ENCODE measurements at regions not wholly inside any gene's neighbourhood (a gene's known extent, or its start where the extent isn't known, plus 50 kb on each side); places are given as distances from the start of the nearest gene placed in this dataset.

GRCh38 chr5:23631302-23632045 lies 124.1 kb downstream of the PRDM9 start:
- Histone ChIP-seq H3K27ac (ENCODE audit: low read depth, low read length) (no peak overlapping the region), H3K9me3 (ENCODE audit: control insufficient read depth, insufficient read depth, low read length) (no peaks in the 10 kb centered on the region), H3K4me3 (ENCODE audit: low read length) (no peak overlapping the region), H3K4me1 (ENCODE audit: control insufficient read depth, low read length) (no peaks in the 10 kb centered on the region), H3K36me3 (ENCODE audit: control insufficient read depth, low read length) (no peaks in the 10 kb centered on the region), H3K79me2 (ENCODE audit: control insufficient read depth, low read length) (no peaks in the 10 kb centered on the region), H3F3A (ENCODE audit: control insufficient read depth, insufficient read depth) (no peaks in the 10 kb centered on the region), H3K4me2 (ENCODE audit: low read length) (no peak overlapping the region), H3K9me2 (replicated peaks; ENCODE audit: control insufficient read depth, low read length) (no peaks in the 10 kb centered on the region), H4K20me1 (ENCODE audit: control insufficient read depth, insufficient read depth, low read depth, low read length) (no peaks in the 10 kb centered on the region), H3K27me3 (ENCODE audit: control insufficient read depth, low read length) (no peaks in the 10 kb centered on the region)
- TF ChIP-seq EZH2phosphoT487 (IDR thresholded peaks at IDR 0.05; ENCODE audit: borderline replicate concordance, low read length) (no peak), CTCF (IDR thresholded peaks at IDR 0.05; ENCODE audit: low read depth, low read length, poor library complexity, severe bottlenecking) (no peak)

- Histone ChIP-seq H3K4me3 (ENCODE audit: low read length) (no peak overlapping the region), H3K9me3 (ENCODE audit: control insufficient read depth, insufficient read depth, low read length) (no peaks in the 10 kb centered on the region), H3K9me2 (replicated peaks; ENCODE audit: control insufficient read depth, low read length) (no peaks in the 10 kb centered on the region), H3F3A (ENCODE audit: control insufficient read depth, insufficient read depth) (no peaks in the 10 kb centered on the region), H3K36me3 (ENCODE audit: control insufficient read depth, low read length) (no peaks in the 10 kb centered on the region), H4K20me1 (ENCODE audit: control insufficient read depth, insufficient read depth, low read depth, low read length) (no peaks in the 10 kb centered on the region), H3K27me3 (ENCODE audit: control insufficient read depth, low read length) (no peaks in the 10 kb centered on the region), H3K79me2 (ENCODE audit: control insufficient read depth, low read length) (no peaks in the 10 kb centered on the region), H3K4me1 (ENCODE audit: control insufficient read depth, low read length) (no peaks in the 10 kb centered on the region), H3K4me2 (ENCODE audit: low read length) (no peak overlapping the region), H3K27ac (ENCODE audit: low read depth, low read length) (no peak overlapping the region)
- TF ChIP-seq CTCF (IDR thresholded peaks at IDR 0.05; ENCODE audit: low read depth, low read length, poor library complexity, severe bottlenecking) (no peak), EZH2phosphoT487 (IDR thresholded peaks at IDR 0.05; ENCODE audit: borderline replicate concordance, low read length) (no peak)
These were observed 128.5 kb downstream of the PRDM9 start for GRCh38 chr5:23635938-23636337.

- no peak for TF ChIP-seq EZH2phosphoT487 (IDR thresholded peaks at IDR 0.05; ENCODE audit: borderline replicate concordance, low read length)
- no peak for TF ChIP-seq CTCF (IDR thresholded peaks at IDR 0.05; ENCODE audit: low read depth, low read length, poor library complexity, severe bottlenecking)
- no peaks in the 10 kb centered on the region for H4K20me1 ChIP-seq (ENCODE audit: control insufficient read depth, insufficient read depth, low read depth, low read length)
- H3K4me1 ChIP-seq (ENCODE audit: control insufficient read depth, low read length): no peaks in the 10 kb centered on the region
- no peaks in the 10 kb centered on the region for H3K27me3 ChIP-seq (ENCODE audit: control insufficient read depth, low read length)
- H3K4me2 ChIP-seq (ENCODE audit: low read length): no peak overlapping the region
- H3K4me3 ChIP-seq (ENCODE audit: low read length): no peak overlapping the region
- H3K36me3 ChIP-seq (ENCODE audit: control insufficient read depth, low read length): no peaks in the 10 kb centered on the region
- H3K9me3 ChIP-seq (ENCODE audit: control insufficient read depth, insufficient read depth, low read length): no peaks in the 10 kb centered on the region
- H3K27ac ChIP-seq (ENCODE audit: low read depth, low read length): no peak overlapping the region
- no peaks in the 10 kb centered on the region for H3K79me2 ChIP-seq (ENCODE audit: control insufficient read depth, low read length)
- H3F3A ChIP-seq (ENCODE audit: control insufficient read depth, insufficient read depth): no peaks in the 10 kb centered on the region
- no peaks in the 10 kb centered on the region for H3K9me2 ChIP-seq (replicated peaks; ENCODE audit: control insufficient read depth, low read length)
These were observed 131.9 kb downstream of the PRDM9 start for GRCh38 chr5:23639326-23639725.
